OCI-LY3 (cell line): ENCODE measurements at regions not wholly inside any gene's neighbourhood (a gene's known extent, or its start where the extent isn't known, plus 50 kb on each side); places are given as distances from the start of the nearest gene placed in this dataset.

Source experiments
- H2AFZ ChIP-seq: fragments of 200-600, 300-600 bp; shearing (Covaris generic); 2 replicates; pipeline ENCODE4 v1.6.0; 2014; ENCODE audit warnings: antibody characterized with exemption, low read depth, low read length
- H3K27ac ChIP-seq: fragments of 200-600, 300-600 bp; sonication (generic); 2 replicates; pipeline ENCODE4 v1.5.1; 2014; ENCODE audit warnings: mild to moderate bottlenecking, low read length, moderate library complexity, mixed read lengths
- H3K27me3 ChIP-seq: fragments of 200-600, 300-600 bp; sonication (generic); 2 replicates; pipeline ENCODE4 v1.6.1; 2014; ENCODE audit warnings: low read depth, low read length, mixed read lengths
- H3K36me3 ChIP-seq: fragments of 200-600, 300-600 bp; sonication (generic); replicated peaks from 2 replicates; pipeline ENCODE3; 2014; ENCODE audit warnings: low read depth, low read length, mixed read lengths
- H3K4me1 ChIP-seq: fragments of 300-600, 200-600 bp; sonication (generic); 2 replicates; pipeline ENCODE4 v1.6.1; 2014; ENCODE audit warnings: low read length, mixed read lengths
- H3K4me2 ChIP-seq: fragments of 200-600, 300-600 bp; sonication (generic); 2 replicates; pipeline ENCODE4 v1.6.1; 2014; ENCODE audit warnings: low read length, mixed read lengths
- H3K4me3 ChIP-seq: fragments of 300-600, 200-600 bp; sonication (generic); 2 replicates; pipeline ENCODE4 v1.5.1; 2014; ENCODE audit warnings: antibody characterized with exemption, mild to moderate bottlenecking, low read length, moderate library complexity
- H3K79me2 ChIP-seq: fragments of 300-600, 200-600 bp; shearing (Covaris generic); 2 replicates; pipeline ENCODE4 v1.6.1; 2014; ENCODE audit warnings: mild to moderate bottlenecking, low read length, mixed read lengths
- H3K9ac ChIP-seq: fragments of 300-600, 200-600 bp; shearing (Covaris generic); 2 replicates; pipeline ENCODE4 v1.6.0; 2014; ENCODE audit warnings: mild to moderate bottlenecking, low read length, moderate library complexity
- H3K9me3 ChIP-seq: fragments of 200-600, 300-600 bp; shearing (Covaris generic); 2 replicates; pipeline ENCODE4 v1.6.1; 2014; ENCODE audit warnings: low read length, mixed read lengths; ENCODE audit not compliant: insufficient read depth
- H4K20me1 ChIP-seq: fragments of 200-600, 300-600 bp; sonication (generic); 2 replicates; pipeline ENCODE4 v1.6.1; 2016; ENCODE audit warnings: low read length, mixed read lengths; ENCODE audit not compliant: insufficient read depth
- CTCF ChIP-seq: fragments of 200-600, 300-600 bp; sonication (generic); IDR thresholded peaks from 2 replicates; pipeline ENCODE4 v1.5.1; 2014; ENCODE audit warnings: antibody characterized with exemption, low read length, low read depth
- EZH2phosphoT487 ChIP-seq: fragments of 200-600 bp; shearing (Covaris generic); IDR thresholded peaks from 2 replicates; pipeline ENCODE4 v1.6.1; 2018; ENCODE audit warnings: antibody characterized with exemption, mixed run types, low read depth

- no peak overlapping the region for H3K27ac ChIP-seq
These were observed 1010.8 kb upstream of the CELF4 start for GRCh38 chr18:38576349-38576748.

GRCh38 chr18:38575648-38576047 is 1010.0 kb upstream of the CELF4 start:
- Histone ChIP-seq H3K9ac (no peak overlapping the region), H3K27me3 (no peaks in the 10 kb centered on the region), H3K4me2 (no peak overlapping the region), H3K9me3 (no peaks in the 10 kb centered on the region), H3K79me2 (no peaks in the 10 kb centered on the region), H3K27ac (no peak overlapping the region), H4K20me1 (no peaks in the 10 kb centered on the region), H3K4me3 (no peak overlapping the region), H3K4me1 (peaks cover 8% of the 10 kb centered on the region), H2AFZ (no peak overlapping the region), H3K36me3 (no peaks in the 10 kb centered on the region)
- TF ChIP-seq CTCF, result no peak
- TF ChIP-seq EZH2phosphoT487, result no peak

More at GRCh38 chr18:38576349-38576748, 1010.8 kb upstream of the CELF4 start:
- no peaks in the 10 kb centered on the region for H4K20me1 ChIP-seq
- no peaks in the 10 kb centered on the region for H3K27me3 ChIP-seq
- no peak overlapping the region for H2AFZ ChIP-seq
- no peak overlapping the region for H3K4me3 ChIP-seq
- no peaks in the 10 kb centered on the region for H3K36me3 ChIP-seq
- H3K4me2 ChIP-seq, result no peak overlapping the region
- H3K79me2 ChIP-seq, result no peaks in the 10 kb centered on the region
- TF ChIP-seq EZH2phosphoT487, result no peak
- TF ChIP-seq CTCF, result no peak
- H3K9me3 ChIP-seq, result no peaks in the 10 kb centered on the region
- peaks cover 3% of the 10 kb centered on the region for H3K4me1 ChIP-seq
- H3K9ac ChIP-seq, result no peak overlapping the region

- TF ChIP-seq CTCF (no peak), EZH2phosphoT487 (no peak)
These were observed 1009.4 kb upstream of the CELF4 start for GRCh38 chr18:38575023-38575422.

GRCh38 chr18:38572554-38573111 is 1007.0 kb upstream of the CELF4 start:
- Histone ChIP-seq H3K4me2 (no peak overlapping the region), H3K4me1 (peaks cover 8% of the 10 kb centered on the region)

More at GRCh38 chr18:38575023-38575422, 1009.4 kb upstream of the CELF4 start:
- Histone ChIP-seq H3K79me2 (no peaks in the 10 kb centered on the region), H3K4me1 (peaks cover 8% of the 10 kb centered on the region), H3K9me3 (no peaks in the 10 kb centered on the region), H4K20me1 (no peaks in the 10 kb centered on the region), H3K4me3 (no peak overlapping the region), H3K27ac (no peak overlapping the region), H3K9ac (no peak overlapping the region), H3K27me3 (no peaks in the 10 kb centered on the region), H3K36me3 (no peaks in the 10 kb centered on the region), H2AFZ (no peak overlapping the region), H3K4me2 (no peak overlapping the region)

More at GRCh38 chr18:38572554-38573111, 1007.0 kb upstream of the CELF4 start:
- Histone ChIP-seq H3K27ac (no peak overlapping the region), H3K9me3 (no peaks in the 10 kb centered on the region), H3K27me3 (no peaks in the 10 kb centered on the region), H3K9ac (no peak overlapping the region), H3K79me2 (no peaks in the 10 kb centered on the region), H2AFZ (no peak overlapping the region), H3K4me3 (no peak overlapping the region), H4K20me1 (no peaks in the 10 kb centered on the region), H3K36me3 (no peaks in the 10 kb centered on the region)
- TF ChIP-seq EZH2phosphoT487 (no peak), CTCF (no peak)
